Umbilical cord (tissue), 1 donor: ENCODE measurements at regions not wholly inside any gene's neighbourhood (a gene's known extent, or its start where the extent isn't known, plus 50 kb on each side); places are given as distances from the start of the nearest gene placed in this dataset.

ENCODE experiments used
- DNase-seq: peaks from one replicate; pipeline ENCODE4 v3.0.0-alpha.2; 2015; ENCODE audit warnings: low spot score

DNA sequence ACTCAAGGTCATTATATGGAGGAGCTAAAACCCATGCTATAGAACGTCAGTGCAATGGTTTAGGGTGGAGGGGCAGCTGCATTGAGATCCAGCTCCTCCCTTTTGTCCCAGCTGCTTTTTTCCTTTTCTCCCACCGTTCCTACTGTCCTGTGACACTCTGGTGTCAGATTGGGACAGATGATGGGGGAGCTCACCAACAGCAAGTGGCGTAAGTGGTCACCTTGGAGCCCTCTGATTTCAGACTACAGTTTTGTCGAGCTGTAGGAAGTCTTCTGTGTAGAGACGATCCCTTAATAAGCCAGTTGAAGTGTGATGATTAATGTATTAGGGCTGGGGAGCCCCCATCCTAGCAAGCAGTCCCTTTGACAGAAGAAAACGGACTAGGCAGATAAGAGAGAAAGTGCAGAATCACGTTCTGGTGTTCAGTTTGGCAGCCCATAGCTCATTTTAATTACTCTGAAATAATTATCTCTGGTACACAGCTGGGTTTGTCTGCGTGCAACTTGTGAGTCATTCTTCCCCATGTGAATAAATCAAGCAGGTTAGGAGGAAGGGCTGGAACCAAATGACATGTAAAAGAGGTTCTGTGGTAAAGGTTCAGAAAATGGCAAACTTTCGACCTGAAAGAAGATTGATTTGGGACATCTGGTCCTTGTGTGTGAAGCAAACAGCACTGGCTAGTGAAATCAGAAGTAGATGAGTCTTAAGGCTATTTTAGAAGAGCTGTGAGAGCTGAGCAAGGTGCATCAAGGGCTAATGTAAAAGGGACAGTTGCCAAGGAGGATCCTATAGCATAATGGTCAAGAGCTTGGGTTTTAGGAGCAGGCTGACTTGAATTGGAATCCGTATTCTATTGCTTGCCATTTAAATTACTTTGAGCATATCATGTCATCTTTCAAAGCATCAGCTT lies 241.4 kb downstream of the EDEM1 start:
- DNase-seq: peak; percentile 53

DNA sequence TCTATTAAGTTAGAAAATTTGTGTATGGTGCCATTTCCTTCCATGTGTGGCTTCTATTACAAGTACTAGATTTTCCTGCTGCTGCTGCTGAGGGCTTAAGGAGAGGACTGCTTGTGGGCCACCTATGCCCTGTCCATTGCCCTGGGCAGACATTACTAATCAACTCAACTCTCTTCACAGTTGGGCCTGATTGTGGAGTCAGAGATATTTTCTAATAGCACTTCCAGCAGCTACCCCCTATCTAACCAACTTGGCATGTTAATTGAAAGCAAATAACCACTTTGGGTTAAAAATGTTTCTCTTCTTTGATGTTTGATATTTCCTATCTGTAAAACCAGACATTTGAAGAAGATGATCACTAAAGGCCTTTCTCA lies 242.0 kb downstream of the EDEM1 start:
- no peak for DNase-seq

DNA sequence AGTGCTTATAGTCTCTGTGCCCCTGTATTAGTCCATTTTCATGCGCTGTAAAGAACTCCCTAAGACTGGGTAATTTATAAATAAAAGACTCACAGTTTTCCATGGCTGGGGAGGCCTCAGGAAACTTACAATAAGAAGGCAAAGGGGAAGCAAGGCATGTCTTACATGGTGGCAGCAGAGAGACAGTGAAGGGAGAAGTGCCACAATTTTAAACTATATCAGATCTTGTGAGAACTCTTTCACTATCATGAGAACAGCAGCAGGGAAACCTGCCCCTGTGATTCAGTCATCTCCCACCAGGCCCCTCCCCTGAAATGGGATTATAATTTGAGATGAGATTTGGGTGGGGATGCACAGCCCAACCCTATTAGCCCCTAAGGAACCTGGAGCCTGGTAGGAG lies 243.2 kb downstream of the EDEM1 start:
- no peak for DNase-seq

DNA sequence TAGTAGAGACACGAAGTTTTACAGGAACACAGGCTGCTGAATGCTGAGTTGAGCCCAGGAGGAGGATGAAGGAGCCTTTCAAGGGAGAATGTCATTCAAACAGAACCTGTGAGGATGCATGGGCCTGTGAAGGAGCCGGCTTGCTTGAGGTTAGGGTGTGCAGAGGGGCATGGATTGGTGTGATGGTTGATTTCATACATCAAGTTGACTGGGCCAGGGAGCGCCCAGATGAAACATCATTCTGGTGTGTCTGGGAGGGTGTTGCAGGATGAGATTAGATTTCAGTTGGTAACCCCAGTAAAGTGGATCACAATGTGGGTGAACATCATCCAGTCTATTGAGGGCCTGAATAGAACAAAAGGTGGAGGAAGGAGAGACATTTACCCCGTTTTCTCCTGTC lies 243.6 kb downstream of the EDEM1 start:
- no peak for DNase-seq

DNA sequence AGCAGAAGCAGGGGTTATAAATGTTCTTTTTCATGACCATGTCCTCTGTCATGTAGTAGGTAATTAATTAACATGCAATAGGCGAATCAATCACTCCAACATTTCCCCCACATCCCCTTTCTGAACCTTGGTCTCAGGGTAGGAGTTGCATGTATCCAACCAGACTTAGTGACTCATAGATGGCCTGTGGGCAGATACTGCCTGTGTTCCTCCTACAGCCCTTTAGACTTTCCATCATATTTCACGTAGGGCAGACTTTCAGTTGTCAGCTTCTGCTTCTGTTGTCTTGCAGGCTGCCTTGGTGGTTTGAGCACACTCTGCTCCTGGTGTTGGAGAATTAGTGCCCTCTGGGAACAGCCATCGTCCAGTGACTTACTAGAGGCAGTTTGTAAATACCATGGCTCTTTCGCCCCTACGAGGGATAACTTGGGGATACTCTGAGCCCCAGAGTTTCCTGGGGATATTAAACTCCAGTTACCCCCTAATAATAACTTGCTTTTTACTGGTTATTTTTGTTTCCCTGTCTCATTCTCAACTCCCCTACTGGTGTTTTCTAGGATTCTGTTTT lies 244.4 kb downstream of the EDEM1 start:
- peak; percentile 54 for DNase-seq

DNA sequence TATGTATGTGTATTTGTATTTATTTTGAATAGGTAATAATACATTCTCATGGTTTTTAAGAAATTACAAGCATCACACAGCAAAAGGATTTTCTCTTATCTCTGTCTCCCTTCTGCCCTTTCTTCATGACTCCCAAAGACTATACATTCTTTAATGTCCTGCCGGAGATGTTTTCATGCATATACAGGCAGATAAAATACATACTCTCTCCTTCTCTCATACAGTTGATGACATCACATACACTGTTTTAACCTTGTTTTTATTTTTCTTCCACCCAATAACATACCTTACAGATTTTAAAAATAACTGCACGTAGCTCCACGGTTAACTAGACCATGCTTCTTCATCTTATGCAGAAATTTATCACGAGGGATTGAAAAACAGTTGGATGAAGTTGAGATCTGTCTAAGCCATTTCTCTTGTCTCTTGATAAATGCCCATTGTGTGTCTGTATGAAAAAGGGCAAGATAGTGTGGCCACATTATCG lies 249.8 kb downstream of the EDEM1 start:
- no peak for DNase-seq

DNA sequence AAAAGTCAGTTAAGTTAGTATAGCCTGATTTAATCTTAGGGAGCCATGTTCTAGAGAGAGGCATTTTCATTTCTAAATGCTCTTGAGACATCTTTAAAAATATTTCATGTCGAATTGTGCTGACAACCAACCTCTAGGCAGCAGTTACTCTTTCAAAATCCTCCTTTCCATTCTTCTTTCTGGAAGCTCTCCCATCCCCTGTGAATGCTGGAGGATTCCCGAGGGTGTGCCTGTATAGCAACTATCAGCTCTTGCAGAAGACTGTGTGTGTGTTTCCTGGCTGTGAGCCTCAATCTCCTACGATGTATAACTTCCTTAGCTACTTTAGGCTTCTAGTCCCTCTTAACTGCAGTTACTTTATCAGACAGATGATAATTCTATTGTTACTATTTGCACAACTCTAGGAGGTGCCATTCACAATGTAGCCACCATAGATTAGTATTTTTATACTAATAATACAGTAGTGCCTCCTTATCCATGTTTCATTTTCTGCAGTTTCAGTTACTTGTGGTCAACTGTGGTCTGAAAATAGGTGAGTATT lies 250.3 kb downstream of the EDEM1 start:
- DNase-seq: peak; percentile 88

DNA sequence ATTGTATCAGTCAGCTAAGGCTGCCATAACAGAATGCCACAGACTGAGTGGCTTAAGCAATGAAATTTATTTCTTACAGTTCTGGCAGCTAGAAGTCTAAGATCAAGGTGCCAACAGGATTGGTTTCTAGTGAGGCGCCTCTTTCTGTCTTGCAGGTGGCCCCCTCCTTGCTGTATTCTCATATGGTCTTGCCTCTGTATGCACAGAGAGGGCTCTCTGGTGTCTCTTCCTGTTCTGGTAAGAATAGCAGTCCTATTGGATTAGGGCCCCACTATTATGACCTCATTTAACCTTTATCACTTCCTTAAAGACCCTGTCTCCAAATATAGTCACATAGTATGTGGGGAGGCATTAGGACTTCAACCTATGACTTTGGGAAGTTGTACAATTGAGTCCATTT lies 253.9 kb downstream of the EDEM1 start:
- DNase-seq: no peak

DNA sequence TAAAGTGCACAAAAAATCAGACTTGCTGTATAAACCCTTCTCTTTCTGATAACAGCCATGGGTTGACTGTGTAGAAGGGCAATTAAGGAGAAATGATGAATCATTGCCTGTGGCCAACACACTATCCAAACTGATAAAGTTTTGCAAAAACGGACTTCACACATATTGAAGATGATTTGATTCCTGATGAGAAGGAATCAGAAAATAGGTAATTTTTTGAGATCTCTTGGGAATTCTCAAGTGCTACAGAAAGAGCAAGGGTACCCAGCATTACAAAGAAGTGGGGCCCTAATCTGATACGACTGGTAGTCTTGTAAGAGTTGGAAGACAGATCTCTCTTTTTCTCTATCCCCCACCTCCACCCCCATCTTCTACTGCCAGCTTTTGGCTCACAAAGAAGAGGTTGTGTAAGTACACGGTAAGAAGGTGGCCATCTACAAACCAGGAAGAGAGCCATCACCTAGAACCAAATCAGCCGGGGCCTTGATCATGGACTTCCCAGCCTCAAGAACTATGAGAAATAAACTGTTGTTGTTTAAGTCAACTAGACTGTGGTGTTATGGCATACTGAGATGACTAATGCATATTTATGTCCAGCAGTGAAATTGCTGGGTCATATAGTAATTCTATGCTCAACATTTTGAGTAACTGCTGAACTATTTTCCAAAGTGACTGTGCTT lies 254.7 kb downstream of the EDEM1 start:
- no peak for DNase-seq

DNA sequence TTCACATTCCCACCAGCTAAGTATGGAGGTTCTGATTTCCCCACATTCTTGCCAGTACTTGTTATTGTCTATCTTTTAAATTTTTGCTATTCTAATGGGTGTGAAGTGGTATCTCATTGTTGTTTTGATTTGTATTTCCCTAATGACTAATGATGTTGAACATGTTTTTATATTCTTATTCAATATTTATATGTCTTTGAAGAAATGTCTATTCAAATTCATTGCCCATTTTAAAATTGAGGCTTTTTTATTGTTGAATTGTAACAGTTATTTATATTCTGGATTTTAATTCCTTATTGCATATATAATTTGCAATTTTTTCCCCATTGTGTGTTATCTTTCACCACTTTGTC lies 255.3 kb downstream of the EDEM1 start:
- DNase-seq: no peak

DNA sequence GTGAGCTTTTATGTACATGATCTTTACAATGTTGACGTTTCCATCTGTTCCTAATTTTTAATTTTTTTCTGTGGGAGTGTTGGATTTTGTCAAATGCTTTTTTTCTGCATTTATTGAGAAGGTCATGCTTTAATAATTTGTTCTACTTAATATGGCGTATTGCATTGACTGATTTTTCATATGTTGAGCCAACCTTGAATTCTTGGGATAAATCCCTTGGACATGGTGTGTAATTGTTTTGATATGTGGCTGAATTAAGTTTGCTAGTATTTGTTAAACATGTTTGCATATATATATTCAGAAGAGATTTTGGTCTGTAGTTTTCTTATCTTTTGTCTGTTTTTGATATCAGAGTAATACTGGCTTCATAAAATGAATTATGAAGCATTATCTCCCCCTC lies 256.7 kb downstream of the EDEM1 start:
- no peak for DNase-seq

DNA sequence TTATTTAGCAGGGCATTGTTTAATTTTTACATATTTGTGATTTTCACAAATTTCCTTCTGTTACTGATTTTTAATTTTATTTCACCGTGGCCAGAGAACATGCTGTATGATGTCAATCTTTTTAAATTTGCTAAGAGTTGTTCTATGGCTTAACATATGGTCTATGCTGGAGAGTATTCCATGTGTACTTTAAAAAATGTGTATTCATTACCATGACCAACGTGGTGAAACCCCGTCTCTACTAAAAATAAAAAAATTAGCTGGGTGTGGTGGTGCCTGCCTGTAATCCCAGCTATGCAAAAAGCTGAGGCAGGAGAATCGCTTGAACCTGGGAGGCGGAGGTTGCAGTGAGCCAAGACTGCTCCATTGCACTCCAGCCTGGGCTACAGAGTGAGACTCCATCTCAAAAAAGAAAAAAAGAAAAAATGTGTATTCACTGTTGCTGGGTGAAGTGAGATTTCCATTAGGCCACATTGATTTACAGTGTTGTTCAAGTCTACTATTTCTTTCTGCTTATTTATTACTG lies 258.2 kb downstream of the EDEM1 start:
- DNase-seq: no peak

DNA sequence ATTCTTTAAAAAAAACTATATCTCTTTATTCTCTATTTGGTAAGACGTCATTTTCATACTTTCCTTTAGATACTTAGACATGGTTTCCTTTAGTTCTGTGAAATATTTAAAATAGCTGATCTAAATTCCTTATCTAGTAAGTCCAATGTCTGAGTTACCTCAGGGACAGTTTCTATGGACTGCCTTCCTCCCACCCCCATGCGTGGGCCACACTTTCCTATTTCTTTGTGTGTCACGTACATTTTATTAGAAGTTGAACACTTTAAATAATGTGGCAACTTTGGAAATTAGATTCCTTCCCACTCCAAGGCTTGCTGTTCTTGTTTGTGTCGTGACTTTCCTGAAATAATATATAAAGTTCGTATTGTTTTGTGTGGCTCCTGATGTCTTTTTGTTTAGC lies 260.7 kb downstream of the EDEM1 start:
- DNase-seq: no peak

DNA sequence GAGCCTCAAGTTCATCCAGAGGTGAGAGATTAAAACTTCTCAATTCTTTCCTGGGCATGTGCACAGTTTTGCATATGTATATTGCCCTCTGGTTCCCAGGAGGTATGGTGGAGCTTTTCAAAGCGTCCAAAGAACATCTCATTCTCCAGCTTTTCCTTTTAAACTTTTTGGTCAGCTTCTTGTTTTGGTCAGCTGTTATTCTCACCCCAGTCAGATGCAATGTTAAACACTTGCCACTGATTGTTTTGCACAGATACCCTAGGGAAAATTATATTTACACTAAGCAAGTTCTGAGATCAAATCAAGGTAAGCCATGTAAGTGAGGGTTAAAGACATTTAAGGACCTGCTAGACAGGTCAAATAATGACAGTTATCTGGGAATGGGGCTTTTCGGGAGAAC lies 261.3 kb downstream of the EDEM1 start:
- no peak for DNase-seq

DNA sequence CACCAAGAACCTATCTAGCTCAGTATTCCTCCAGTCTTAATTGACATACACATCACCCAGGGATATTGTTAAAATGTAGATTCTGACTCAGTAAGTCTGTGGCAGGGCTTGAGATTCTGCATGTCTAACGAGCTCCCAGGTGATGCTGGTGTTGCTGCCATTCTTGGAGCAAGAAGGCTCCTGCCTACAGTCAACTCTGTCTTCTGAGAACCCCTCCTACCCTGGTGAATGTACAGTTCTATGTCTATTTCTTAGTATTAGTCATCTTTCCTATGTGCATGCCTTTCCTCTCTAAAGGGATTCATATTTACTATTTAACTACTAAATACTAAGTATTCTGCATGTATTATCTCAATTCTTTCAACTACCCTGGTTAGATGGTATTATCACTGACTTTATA lies 268.7 kb downstream of the EDEM1 start:
- no peak for DNase-seq

DNA sequence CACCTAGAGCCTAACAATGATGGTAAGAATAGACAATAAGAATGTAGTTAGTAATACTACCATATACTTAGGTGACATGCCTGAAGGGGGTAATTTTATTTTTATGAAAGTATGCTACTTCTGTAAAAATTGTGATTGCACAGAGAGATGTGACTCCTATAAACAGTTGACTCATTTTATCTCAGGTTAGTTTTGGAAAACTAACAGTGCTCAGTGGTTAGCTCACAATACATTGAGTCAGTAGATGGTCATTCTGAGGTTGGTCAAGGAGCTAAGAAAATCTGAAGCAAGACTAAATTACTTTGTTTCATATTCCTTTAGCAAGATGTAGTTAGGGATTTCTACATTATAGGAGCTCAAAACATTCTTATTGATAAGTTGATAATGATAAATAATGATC lies 271.0 kb downstream of the EDEM1 start:
- DNase-seq: no peak

DNA sequence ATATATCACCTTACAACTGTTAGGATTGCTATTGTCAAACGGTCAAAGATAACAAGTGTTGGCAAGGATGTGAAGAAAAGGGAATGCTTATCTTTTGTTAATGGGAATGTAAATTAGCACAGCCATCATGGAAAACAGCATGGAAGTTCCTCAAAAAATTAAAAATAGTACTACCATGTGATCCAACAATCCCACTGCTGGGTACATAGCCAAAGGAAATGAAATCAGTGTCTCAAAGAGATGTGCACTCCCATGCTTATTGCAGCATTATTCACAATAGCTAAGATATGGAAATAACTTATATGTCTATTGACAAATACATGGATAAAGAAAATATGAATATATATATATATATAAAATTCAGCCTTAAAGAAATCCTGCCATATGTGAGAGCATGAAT lies 274.6 kb downstream of the EDEM1 start:
- DNase-seq: no peak

DNA sequence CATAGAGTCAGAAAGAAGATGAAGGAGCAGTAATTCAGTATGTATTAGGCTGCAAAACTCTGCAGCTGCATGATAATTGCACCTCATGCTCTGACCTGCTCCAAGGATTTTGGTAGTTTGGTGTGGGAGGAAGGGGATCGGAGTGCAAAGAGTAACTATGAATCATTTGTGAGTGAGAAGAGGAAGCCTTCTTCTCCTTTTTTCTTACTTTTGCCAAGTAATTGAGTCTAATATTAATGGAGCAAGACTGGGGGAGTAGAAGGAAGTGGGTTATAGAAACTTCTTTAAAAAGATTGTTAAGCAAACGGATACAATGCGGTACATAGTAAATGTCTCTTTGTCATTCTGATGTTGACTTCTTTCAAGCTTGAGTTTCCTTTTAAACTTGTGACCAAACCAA lies 276.5 kb downstream of the EDEM1 start:
- DNase-seq: no peak

DNA sequence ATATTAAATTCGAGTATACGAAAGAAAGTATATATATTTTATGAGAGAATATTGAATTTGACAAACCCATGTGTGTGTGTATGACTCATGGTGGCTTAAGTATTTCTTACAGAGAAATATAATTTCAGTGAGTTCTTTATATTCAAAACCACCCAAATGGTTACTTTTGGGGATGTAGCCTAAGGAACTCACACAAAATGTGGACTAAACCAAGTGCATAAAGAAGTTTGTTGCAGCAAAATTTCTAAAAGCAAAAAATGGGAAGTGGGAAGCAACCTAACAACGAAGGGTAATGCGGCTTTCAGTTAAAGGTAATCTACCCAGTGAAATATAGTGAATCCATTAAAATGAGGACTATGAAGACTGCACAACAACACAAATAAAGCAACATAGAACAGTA lies 277.1 kb downstream of the EDEM1 start:
- no peak for DNase-seq

DNA sequence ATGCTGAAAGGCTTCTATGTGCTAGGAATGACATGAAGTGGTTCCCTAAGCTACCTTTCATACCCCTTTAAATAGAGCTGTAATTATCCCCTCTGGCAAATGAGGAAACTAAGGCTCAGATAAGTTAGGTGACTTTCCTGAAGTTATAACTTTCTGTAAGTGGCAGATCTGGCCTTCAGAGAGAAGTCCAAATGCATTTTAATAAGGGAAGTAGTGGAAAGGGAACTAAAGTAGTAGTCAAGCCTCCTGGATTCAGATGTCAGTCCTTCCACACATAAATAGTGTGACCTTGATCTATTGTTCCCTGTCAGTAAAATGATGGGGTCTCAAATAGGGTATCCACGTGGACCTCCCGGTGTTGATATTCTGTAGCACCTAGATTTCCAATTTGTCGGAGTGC lies 277.7 kb downstream of the EDEM1 start:
- no peak for DNase-seq

DNA sequence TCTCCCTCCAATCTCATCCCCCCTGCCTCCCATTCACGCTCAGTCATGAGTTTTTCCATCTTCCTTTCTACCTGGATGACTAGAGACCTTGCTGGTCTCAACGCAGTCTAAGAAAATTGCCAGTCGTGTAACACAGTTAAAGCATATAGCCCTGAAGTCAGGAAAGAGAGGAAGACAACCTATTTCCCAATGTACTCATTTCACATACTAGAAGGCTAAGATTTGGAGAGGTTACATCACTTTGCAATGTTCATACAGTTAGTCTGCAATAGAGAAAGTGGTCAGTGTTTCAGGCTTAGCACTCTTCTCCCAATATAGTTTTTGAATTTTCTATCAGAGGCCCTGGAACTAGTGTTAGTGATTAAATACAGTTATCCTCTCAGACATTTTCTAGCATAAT lies 278.6 kb downstream of the EDEM1 start:
- no peak for DNase-seq

DNA sequence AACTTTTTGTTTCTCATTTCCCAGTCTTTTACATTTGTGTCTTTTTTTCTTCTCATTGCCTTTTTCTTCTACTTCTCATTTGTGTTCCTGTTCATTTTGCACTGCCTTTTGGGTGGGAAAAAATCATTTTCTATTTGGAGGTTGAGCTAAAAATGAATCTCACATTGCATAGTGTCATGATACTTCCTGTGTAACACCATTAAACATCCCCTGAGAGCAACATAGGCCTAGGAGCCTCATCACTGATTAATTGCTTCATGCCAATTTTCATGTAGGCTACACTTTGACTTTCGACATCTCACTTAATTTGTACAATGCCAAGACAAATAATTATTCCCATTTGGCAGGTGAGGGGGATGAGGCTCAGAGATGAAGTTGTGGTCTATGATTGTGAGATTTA lies 279.2 kb downstream of the EDEM1 start:
- DNase-seq: no peak
